HFFc6 (cell line): ENCODE measurements at regions not wholly inside any gene's neighbourhood (a gene's known extent, or its start where the extent isn't known, plus 50 kb on each side); places are given as distances from the start of the nearest gene placed in this dataset.

Experiments used
- DNase-seq: peaks from one replicate; pipeline ENCODE4 v3.0.0-alpha.2; 2018
- H3K27ac Mint-ChIP-seq: 2 replicates; pipeline ENCODE4 v1.8.0; 2020; ENCODE audit warnings: mild to moderate bottlenecking, mixed read lengths
- H3K27me3 Mint-ChIP-seq: 2 replicates; pipeline ENCODE4 v1.8.0; 2021; ENCODE audit warnings: mild to moderate bottlenecking, moderate library complexity, mixed read lengths; ENCODE audit not compliant: insufficient read depth
- H3K36me3 Mint-ChIP-seq: 2 replicates; pipeline ENCODE4 v1.8.0; 2021; ENCODE audit warnings: low read depth, mixed read lengths
- H3K4me1 Mint-ChIP-seq: 2 replicates; pipeline ENCODE4 v1.8.0; 2020; ENCODE audit warnings: low read depth, mixed read lengths
- H3K4me3 Mint-ChIP-seq: 2 replicates; pipeline ENCODE4 v1.8.0; 2020; ENCODE audit warnings: mild to moderate bottlenecking, moderate library complexity, mixed read lengths
- H3K9me3 Mint-ChIP-seq: 2 replicates; pipeline ENCODE4 v1.8.0; 2020; ENCODE audit warnings: mild to moderate bottlenecking, mixed read lengths
- CTCF ChIP-seq: fragments of 200-600 bp; sonication (generic); IDR thresholded peaks from 2 replicates; pipeline ENCODE4 v1.5.0; 2021; ENCODE audit warnings: antibody characterized with exemption, mild to moderate bottlenecking

- no peak for DNase-seq
- Mint-ChIP-seq H3K9me3 (peaks cover 8% of the 10 kb centered on the region), H3K27me3 (no peaks in the 10 kb centered on the region), H3K36me3 (no peaks in the 10 kb centered on the region), H3K27ac (no peak overlapping the region), H3K4me1 (no peaks in the 10 kb centered on the region), H3K4me3 (no peak overlapping the region)
- no peak for TF ChIP-seq CTCF
Observed at GRCh38 chr3:80215191-80215590, 447.4 kb upstream of the ROBO1 start.

GRCh38 chr3:80213086-80213485 lies 445.3 kb upstream of the ROBO1 start:
- no peak overlapping the region for H3K4me3 Mint-ChIP-seq
- no peak for DNase-seq
- H3K4me1 Mint-ChIP-seq = no peaks in the 10 kb centered on the region

GRCh38 chr3:80192936-80193335 lies 425.1 kb upstream of the ROBO1 start:
- Mint-ChIP-seq H3K9me3 (peaks cover 56% of the 10 kb centered on the region), H3K4me1 (no peaks in the 10 kb centered on the region), H3K27ac (no peak overlapping the region), H3K4me3 (no peak overlapping the region), H3K27me3 (no peaks in the 10 kb centered on the region), H3K36me3 (no peaks in the 10 kb centered on the region)
- DNase-seq = no peak
- TF ChIP-seq CTCF = no peak

More at GRCh38 chr3:80213086-80213485, 445.3 kb upstream of the ROBO1 start:
- H3K36me3 Mint-ChIP-seq = no peaks in the 10 kb centered on the region
- H3K27me3 Mint-ChIP-seq = no peaks in the 10 kb centered on the region
- no peak overlapping the region for H3K27ac Mint-ChIP-seq
- TF ChIP-seq CTCF = no peak
- peaks cover 16% of the 10 kb centered on the region for H3K9me3 Mint-ChIP-seq

- H3K27ac Mint-ChIP-seq = no peak overlapping the region
- DNase-seq = no peak
- H3K4me3 Mint-ChIP-seq = no peak overlapping the region
- no peak for TF ChIP-seq CTCF
- H3K36me3 Mint-ChIP-seq = no peaks in the 10 kb centered on the region; the same call in 1 of the 2 replicates
- H3K27me3 Mint-ChIP-seq = no peaks in the 10 kb centered on the region
- H3K4me1 Mint-ChIP-seq = no peaks in the 10 kb centered on the region
- peaks cover 54% of the 10 kb centered on the region for H3K9me3 Mint-ChIP-seq
Observed at GRCh38 chr3:80190051-80190450, 422.3 kb upstream of the ROBO1 start.

- no peak for DNase-seq
- H3K36me3 Mint-ChIP-seq = no peaks in the 10 kb centered on the region; the same call in 1 of the 2 replicates
- no peaks in the 10 kb centered on the region for H3K27me3 Mint-ChIP-seq
- no peak overlapping the region for H3K4me3 Mint-ChIP-seq
- no peak for TF ChIP-seq CTCF
- H3K4me1 Mint-ChIP-seq = no peaks in the 10 kb centered on the region
- peaks cover 49% of the 10 kb centered on the region for H3K9me3 Mint-ChIP-seq
- H3K27ac Mint-ChIP-seq = no peak overlapping the region
Observed at GRCh38 chr3:80187981-80188380, 420.2 kb upstream of the ROBO1 start.

- DNase-seq = no peak
- Mint-ChIP-seq H3K4me3 (no peak overlapping the region), H3K9me3 (peaks cover 23% of the 10 kb centered on the region), H3K27me3 (no peaks in the 10 kb centered on the region), H3K36me3 (no peaks in the 10 kb centered on the region; the same call in 1 of the 2 replicates), H3K4me1 (no peaks in the 10 kb centered on the region), H3K27ac (no peak overlapping the region)
- TF ChIP-seq CTCF = no peak
Observed at GRCh38 chr3:80159990-80160506, 392.2 kb upstream of the ROBO1 start.
